Neural progenitor cell (in vitro differentiated cells): ENCODE measurements at regions not wholly inside any gene's neighbourhood (a gene's known extent, or its start where the extent isn't known, plus 50 kb on each side); places are given as distances from the start of the nearest gene placed in this dataset.

ENCODE experiments used
- CTCF ChIP-seq: fragments of 200-600 bp; sonication (generic); IDR thresholded peaks from 2 replicates; pipeline ENCODE4 v1.5.1; 2017; ENCODE audit warnings: antibody characterized with exemption, mild to moderate bottlenecking
- EZH2 ChIP-seq: fragments of 200-600 bp; sonication (generic); IDR thresholded peaks from 2 replicates; pipeline ENCODE4 v1.6.1; 2017; ENCODE audit warnings: antibody characterized with exemption, mild to moderate bottlenecking, moderate library complexity
- EZH2phosphoT487 ChIP-seq: fragments of 200-600 bp; sonication (generic); IDR thresholded peaks from 2 replicates; pipeline ENCODE4 v1.6.1; 2017; ENCODE audit warnings: antibody characterized with exemption

GRCh38 chr7:17593819-17594419 lies 295.5 kb downstream of the AHR start:
- no peak for TF ChIP-seq CTCF
- no peak for TF ChIP-seq EZH2phosphoT487
- no peak for TF ChIP-seq EZH2
